ENCODE measurements at regions not wholly inside any gene's neighbourhood (a gene's known extent, or its start where the extent isn't known, plus 50 kb on each side); places are given as distances from the start of the nearest gene placed in this dataset.

DNA sequence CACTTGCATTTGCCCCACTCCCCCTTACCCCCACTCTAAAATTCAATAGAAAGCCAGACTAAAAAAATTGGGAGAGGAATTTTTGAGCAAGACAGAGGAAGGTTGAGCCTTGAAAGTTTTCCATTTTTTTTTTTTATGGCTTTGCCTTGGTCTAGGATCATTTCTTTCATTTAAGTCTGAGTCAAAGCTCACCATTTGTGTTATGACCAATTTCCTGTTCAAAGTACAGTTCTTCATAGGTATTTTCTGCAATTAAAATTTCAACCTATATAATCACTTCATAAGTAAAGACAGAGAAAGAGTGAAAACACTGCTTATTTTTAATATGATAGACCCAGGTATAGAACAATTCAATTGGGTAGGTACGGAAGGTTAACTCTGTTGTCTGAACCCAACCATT, 436.6 kb upstream of the ADGRL2 start:
- Histone ChIP-seq H3K9ac (ENCODE audit: low read length in 3 of 3) (no peak overlapping the region), H3K9me3 (ENCODE audit: control insufficient read depth in 2 of 3, insufficient read depth in 1 of 3, low read length in 3 of 3) (no peaks in the 10 kb centered on the region), H3K27ac (ENCODE audit: low read depth in 2 of 2, low read length in 2 of 2) (no peak overlapping the region), H3K4me1 (ENCODE audit: control insufficient read depth in 2 of 3, insufficient read depth in 2 of 3, low read depth in 1 of 3, low read length in 3 of 3) (no peaks in the 10 kb centered on the region), H3K4me3 (ENCODE audit: low read length in 3 of 3) (no peak overlapping the region), H3K36me3 (ENCODE audit: control insufficient read depth in 2 of 3, insufficient read depth in 3 of 3, low read length in 3 of 3) (no peaks in the 10 kb centered on the region), H3K27me3 (ENCODE audit: control insufficient read depth, insufficient read depth, low read length) (no peaks in the 10 kb centered on the region)
- DNase-seq (no peak), FAIRE-seq (no peak)
- intact Hi-C loops (cut with DNase I) = no loop called here
- TF ChIP-seq, protein P1, sequence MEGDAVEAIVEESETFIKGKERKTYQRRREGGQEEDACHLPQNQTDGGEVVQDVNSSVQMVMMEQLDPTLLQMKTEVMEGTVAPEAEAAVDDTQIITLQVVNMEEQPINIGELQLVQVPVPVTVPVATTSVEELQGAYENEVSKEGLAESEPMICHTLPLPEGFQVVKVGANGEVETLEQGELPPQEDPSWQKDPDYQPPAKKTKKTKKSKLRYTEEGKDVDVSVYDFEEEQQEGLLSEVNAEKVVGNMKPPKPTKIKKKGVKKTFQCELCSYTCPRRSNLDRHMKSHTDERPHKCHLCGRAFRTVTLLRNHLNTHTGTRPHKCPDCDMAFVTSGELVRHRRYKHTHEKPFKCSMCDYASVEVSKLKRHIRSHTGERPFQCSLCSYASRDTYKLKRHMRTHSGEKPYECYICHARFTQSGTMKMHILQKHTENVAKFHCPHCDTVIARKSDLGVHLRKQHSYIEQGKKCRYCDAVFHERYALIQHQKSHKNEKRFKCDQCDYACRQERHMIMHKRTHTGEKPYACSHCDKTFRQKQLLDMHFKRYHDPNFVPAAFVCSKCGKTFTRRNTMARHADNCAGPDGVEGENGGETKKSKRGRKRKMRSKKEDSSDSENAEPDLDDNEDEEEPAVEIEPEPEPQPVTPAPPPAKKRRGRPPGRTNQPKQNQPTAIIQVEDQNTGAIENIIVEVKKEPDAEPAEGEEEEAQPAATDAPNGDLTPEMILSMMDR (IDR thresholded peaks at IDR 0.05; ENCODE audit: borderline replicate concordance, extremely low read depth, insufficient read depth) = no peak

DNA sequence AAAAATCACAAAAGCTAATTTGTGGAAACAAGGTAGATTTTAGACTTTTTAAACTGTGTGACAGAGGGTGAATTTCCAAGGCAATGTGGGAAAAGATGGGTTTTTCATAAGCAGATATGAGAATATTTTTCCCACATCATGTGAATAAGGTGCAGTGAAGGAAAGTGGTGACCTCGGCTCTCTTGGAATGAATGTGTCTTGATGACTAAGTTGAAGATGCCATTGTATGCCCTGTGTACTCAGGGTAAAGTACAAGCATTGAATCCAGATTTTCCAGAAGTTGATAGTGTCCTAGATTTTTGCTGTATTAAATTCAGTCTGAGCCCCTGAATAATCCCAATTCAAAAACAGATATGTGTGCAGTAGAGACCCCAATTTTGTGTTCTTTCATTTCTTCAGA, 442.6 kb upstream of the ADGRL2 start:
- intact Hi-C loops (cut with DNase I) = no loop called here
- TF ChIP-seq, protein P1 (IDR thresholded peaks at IDR 0.05; ENCODE audit: borderline replicate concordance, extremely low read depth, insufficient read depth) = no peak
- FAIRE-seq = no peak

DNA sequence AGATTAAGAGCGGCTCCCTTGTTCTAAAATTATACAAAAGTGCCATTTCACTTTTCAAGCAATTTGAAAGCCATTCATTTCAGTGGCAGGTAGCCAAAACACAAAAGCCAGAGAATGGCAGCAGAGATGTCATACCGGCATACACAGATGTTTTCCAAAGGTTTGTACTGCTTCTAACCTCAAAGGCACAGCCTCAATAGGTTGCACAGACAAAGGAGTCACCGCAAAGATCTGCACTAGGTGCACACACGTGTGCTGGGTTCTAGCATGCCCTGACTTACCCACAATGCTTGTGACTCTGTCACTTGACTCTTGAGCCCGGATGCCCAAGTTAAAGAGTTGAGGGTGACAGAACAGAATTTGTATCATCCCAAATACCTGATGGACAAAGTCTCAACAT, 448.9 kb upstream of the ADGRL2 start:
- Histone ChIP-seq H3K27me3 (ENCODE audit: control insufficient read depth, insufficient read depth, low read length) (no peaks in the 10 kb centered on the region), H3K9me3 (ENCODE audit: control insufficient read depth in 2 of 3, insufficient read depth in 1 of 3, low read length in 3 of 3) (no peaks in the 10 kb centered on the region), H3K4me3 (ENCODE audit: low read length in 3 of 3) (no peak overlapping the region), H3K27ac (ENCODE audit: low read depth in 2 of 2, low read length in 2 of 2) (no peak overlapping the region), H3K9ac (ENCODE audit: low read length in 3 of 3) (no peak overlapping the region), H3K36me3 (ENCODE audit: control insufficient read depth in 2 of 3, insufficient read depth in 3 of 3, low read length in 3 of 3) (no peaks in the 10 kb centered on the region), H3K4me1 (ENCODE audit: control insufficient read depth in 2 of 3, insufficient read depth in 2 of 3, low read depth in 1 of 3, low read length in 3 of 3) (no peaks in the 10 kb centered on the region)
- DNase-seq (no peak), FAIRE-seq (no peak)
- TF ChIP-seq, protein P1 (IDR thresholded peaks at IDR 0.05; ENCODE audit: borderline replicate concordance, extremely low read depth, insufficient read depth) = no peak
- intact Hi-C loops (cut with DNase I) = no loop called here

More for the DNA sequence above, 442.6 kb upstream of the ADGRL2 start:
- no peak overlapping the region for H3K9ac ChIP-seq (ENCODE audit: low read length in 3 of 3)
- no peaks in the 10 kb centered on the region for H3K9me3 ChIP-seq (ENCODE audit: control insufficient read depth in 2 of 3, insufficient read depth in 1 of 3, low read length in 3 of 3)
- no peak for DNase-seq
- H3K27ac ChIP-seq (ENCODE audit: low read depth in 2 of 2, low read length in 2 of 2) = no peak overlapping the region
- no peak overlapping the region for H3K4me3 ChIP-seq (ENCODE audit: low read length in 3 of 3)
- H3K4me1 ChIP-seq (ENCODE audit: control insufficient read depth in 2 of 3, insufficient read depth in 2 of 3, low read depth in 1 of 3, low read length in 3 of 3) = no peaks in the 10 kb centered on the region
- no peaks in the 10 kb centered on the region for H3K36me3 ChIP-seq (ENCODE audit: control insufficient read depth in 2 of 3, insufficient read depth in 3 of 3, low read length in 3 of 3)
- H3K27me3 ChIP-seq (ENCODE audit: control insufficient read depth, insufficient read depth, low read length) = no peaks in the 10 kb centered on the region

All from kidney (tissue), 13 donors.